Suprapubic skin (tissue), 4 donors: ENCODE measurements at regions not wholly inside any gene's neighbourhood (a gene's known extent, or its start where the extent isn't known, plus 50 kb on each side); places are given as distances from the start of the nearest gene placed in this dataset.
"Not testable (repeated sequence)": the region's sequence is repeated elsewhere in the genome, so short reads cannot be mapped to it uniquely, and the experiment has no call there.

ENCODE experiments used
- CTCF ChIP-seq, 2 donors: fragments of 200-600 bp in 1 of 2; fragments of 450-650 bp in 1 of 2; sonication (generic) in 1 of 2; IDR thresholded peaks; one replicate each; pipeline ENCODE4 v1.5.1; 2016 to 2019; ENCODE audit warnings: antibody characterized with exemption in 2 of 2, mild to moderate bottlenecking in 1 of 2, moderate library complexity in 1 of 2
- EP300 ChIP-seq: sonication (generic); formaldehyde crosslinking; IDR thresholded peaks from one replicate; pipeline ENCODE4 v1.6.1; 2017; ENCODE audit warnings: antibody characterized with exemption
- POLR2A ChIP-seq, 2 donors: fragments of 450-650 bp; IDR thresholded peaks; one replicate each; pipeline ENCODE4 v1.6.1; 2017; ENCODE audit warnings: antibody characterized with exemption in 2 of 2, mild to moderate bottlenecking in 2 of 2, moderate library complexity in 2 of 2
- POLR2AphosphoS5 ChIP-seq, 3 donors: sonication (generic); formaldehyde crosslinking; IDR thresholded peaks; one replicate each; pipeline ENCODE4 v1.6.1; 2017; ENCODE audit warnings: antibody characterized with exemption in 3 of 3

DNA sequence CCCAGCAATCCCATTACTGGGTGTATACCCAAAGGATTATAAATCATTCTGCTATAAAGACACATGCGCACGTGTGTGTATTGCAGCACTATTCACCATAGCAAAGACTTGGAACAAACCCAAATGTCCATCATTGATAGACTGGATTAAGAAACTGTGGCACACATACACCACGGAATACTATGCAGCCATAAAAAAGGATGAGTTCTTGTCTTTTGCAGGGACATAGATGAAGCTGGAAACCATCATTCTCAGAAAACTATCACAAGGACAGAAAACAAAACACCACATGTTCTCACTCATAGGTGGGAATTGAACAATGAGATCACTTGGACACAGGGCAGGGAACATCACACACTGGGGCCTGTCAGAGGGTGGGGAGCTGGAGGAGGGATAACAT lies 100.4 kb upstream of the ADO start:
- not testable (repeated sequence) for TF ChIP-seq CTCF (IDR thresholded peaks at IDR 0.05); EP300; POLR2A (IDR thresholded peaks at IDR 0.05); POLR2AphosphoS5 (IDR thresholded peaks at IDR 0.05)
